ENCODE measurements at regions not wholly inside any gene's neighbourhood (a gene's known extent, or its start where the extent isn't known, plus 50 kb on each side); places are given as distances from the start of the nearest gene placed in this dataset.

DNA sequence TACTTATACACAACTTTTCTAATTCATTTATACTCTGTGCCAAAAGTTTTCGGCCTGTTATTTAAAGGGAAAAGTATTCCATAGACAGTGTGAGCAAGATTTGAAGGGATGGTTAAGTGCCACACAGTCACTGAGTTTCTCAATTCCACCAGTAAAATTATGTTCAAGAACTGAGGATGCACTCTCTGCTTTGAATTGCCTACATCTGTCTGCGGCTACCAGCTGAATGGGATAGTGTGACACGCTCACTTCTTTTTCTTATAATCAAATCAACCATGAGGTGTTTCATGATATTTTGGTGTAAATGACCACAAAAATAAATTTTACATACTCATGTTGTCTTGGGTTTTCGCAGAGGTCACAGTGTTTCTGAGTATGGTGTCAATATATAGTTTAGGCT is 218.4 kb upstream of the TMEM161B start:
- TF ChIP-seq, protein P1, sequence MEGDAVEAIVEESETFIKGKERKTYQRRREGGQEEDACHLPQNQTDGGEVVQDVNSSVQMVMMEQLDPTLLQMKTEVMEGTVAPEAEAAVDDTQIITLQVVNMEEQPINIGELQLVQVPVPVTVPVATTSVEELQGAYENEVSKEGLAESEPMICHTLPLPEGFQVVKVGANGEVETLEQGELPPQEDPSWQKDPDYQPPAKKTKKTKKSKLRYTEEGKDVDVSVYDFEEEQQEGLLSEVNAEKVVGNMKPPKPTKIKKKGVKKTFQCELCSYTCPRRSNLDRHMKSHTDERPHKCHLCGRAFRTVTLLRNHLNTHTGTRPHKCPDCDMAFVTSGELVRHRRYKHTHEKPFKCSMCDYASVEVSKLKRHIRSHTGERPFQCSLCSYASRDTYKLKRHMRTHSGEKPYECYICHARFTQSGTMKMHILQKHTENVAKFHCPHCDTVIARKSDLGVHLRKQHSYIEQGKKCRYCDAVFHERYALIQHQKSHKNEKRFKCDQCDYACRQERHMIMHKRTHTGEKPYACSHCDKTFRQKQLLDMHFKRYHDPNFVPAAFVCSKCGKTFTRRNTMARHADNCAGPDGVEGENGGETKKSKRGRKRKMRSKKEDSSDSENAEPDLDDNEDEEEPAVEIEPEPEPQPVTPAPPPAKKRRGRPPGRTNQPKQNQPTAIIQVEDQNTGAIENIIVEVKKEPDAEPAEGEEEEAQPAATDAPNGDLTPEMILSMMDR (IDR thresholded peaks at IDR 0.05): no peak
- TF ChIP-seq POLR2A (IDR thresholded peaks at IDR 0.05): no peak
